Dermis blood vessel endothelial cell (primary cell): ENCODE measurements at regions not wholly inside any gene's neighbourhood (a gene's known extent, or its start where the extent isn't known, plus 50 kb on each side); places are given as distances from the start of the nearest gene placed in this dataset.

ENCODE experiments used
- DNase-seq: peaks from one replicate; pipeline ENCODE4 v3.0.0; 2010

- DNase-seq = no peak
These were observed 130.0 kb upstream of the BMP5 start for GRCh38 chr6:56005426-56005825.

DNA sequence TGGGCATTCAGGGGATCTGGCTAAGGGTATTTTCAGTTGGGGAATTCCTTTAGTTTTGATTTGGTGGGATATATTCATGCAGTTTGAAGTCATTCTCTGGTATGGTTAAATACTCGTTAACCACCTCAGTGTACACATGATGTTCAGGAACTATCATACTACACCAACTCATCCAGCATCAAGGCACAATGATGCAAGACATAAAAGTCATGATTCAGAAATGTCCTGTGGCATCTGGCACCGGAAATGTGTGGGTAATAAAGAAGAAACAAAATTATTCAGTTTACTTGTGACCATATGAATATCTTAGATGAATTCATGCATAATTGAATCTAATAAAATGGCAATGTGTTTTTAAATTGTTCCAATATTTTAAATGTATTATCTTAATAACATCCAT, 129.0 kb upstream of the BMP5 start:
- DNase-seq = no peak

DNA sequence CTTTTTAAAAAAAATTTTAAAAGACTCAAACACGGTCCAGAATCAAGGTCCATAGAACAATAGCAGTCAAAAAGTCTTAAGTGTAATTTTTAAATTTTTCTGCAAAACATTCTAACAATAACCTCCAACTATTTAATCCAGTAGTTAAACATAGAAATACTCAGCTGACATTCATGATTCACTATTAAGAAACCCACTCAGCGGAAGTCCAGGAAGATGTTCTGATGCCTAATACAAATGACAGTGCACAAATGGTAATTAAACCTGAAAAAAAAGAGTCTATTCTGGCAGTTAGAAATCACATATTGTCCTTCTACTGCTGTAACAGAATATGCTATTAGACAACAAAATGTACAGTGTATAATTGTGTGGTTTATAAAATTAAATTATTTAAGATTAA, 128.2 kb upstream of the BMP5 start:
- no peak for DNase-seq

DNA sequence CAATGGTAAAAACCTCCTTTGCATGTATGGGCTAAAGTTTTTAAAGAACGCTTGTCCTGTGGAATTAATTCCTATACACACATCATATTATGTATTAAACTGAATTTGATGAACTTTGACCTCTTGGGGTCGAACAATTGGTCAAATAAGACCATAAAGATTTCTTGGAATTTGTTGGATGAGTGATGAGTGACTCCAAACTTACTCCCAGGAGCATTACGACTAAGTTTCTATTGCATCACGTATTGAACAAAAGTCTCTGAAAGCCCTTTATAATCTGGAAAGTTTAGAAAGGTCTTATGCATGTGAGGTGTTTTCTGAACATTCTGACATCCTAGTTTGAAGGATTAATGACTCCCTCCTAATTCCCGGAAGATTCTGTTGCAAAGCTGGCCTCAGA, 126.9 kb upstream of the BMP5 start:
- DNase-seq = no peak

GRCh38 chr6:55998576-55998975, 123.2 kb upstream of the BMP5 start:
- DNase-seq = no peak

DNA sequence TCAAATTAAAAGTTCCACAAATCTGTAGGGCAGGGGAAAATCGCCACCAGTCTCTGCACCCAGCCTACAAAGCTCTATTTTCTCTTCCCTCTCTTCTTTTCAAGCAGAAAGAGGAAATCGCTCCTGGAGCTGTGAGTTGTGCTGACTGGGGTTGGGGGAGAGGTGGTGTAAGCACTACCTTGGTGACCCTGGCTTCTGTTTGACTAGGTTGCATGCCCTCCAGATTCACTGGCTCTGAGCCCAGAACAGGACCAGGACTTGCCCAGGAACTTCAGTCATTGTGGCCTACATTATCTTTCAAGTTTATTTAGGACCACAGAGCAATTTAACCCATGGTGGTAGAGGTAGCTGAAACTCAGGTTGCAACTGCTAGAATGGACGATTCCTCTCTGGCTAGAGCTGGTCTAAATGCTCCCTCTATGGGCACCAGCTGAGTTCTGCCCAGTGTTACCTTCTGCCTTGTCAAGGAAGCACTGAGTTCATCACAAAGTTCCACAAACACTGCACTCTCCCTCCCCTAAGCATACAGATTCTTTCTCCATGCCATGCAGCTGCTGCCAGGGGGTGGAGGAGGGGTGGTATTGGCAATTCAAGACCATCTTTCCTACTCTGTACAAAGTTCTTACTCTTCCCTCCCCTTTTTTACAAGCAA, 122.0 kb upstream of the BMP5 start:
- DNase-seq = no peak

GRCh38 chr6:55994531-55994930, 119.1 kb upstream of the BMP5 start:
- peak; percentile 18 for DNase-seq

GRCh38 chr6:55993418-55993817, 118.0 kb upstream of the BMP5 start:
- no peak for DNase-seq

GRCh38 chr6:55992546-55992945, 117.2 kb upstream of the BMP5 start:
- DNase-seq = no peak

GRCh38 chr6:55985309-55985708, 109.9 kb upstream of the BMP5 start:
- DNase-seq = no peak

DNA sequence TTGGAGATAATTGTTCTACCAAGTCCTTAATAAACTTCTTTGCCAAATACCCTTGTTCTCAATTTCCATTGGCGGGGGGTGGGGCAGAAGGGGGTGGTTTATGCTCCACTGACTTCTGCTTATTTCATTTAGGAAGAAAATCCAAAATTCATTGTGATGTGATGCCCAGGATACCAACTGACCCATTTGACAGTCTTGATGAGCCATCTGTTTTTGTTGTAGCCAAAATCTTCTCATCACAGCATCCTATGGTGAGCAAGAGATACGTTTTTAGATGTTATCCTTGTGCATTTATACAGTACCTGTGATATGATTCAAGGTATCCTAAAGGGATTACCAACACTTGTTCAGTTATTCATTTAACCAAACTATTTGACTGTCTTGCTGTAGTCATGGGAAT, 108.5 kb upstream of the BMP5 start:
- no peak for DNase-seq

DNA sequence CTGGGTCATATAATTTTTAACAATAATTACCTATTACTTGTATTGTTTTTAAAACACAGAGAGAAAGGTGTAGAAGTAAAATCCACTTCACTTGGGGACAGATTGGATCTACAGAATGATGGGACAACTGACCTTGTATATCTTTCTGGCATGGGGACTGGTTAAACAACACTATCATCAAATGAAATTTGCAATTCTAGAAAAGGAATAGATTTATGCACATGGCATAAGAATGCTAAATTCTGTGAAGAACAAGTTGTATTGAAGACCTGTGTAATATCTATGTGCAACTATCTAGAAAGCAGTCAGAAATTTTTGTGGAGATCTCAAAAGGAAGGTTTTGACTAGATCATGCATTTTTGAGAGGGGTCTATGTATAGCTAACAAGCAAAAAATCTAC, 106.3 kb upstream of the BMP5 start:
- DNase-seq = no peak

- DNase-seq = peak; percentile 73
These were observed 105.3 kb upstream of the BMP5 start for GRCh38 chr6:55980627-55981211.

DNA sequence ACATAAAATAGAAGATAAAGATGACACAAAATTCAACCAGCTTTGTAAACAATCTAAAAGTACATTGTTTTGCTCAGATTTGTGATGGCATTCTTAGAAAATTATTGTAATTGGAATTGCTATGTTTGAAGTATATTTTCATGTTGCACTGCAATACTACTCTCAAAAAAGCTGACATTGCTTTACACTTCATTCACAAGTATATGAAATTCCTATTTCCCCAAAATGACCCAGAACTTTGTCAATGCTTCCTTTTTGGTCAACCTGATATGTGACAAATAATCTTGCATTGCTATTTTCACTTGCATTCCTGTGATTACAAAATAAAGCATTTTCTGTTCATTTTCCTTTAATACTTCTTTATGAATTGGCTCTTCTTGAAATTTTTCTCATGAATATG, 104.1 kb upstream of the BMP5 start:
- DNase-seq = no peak

DNA sequence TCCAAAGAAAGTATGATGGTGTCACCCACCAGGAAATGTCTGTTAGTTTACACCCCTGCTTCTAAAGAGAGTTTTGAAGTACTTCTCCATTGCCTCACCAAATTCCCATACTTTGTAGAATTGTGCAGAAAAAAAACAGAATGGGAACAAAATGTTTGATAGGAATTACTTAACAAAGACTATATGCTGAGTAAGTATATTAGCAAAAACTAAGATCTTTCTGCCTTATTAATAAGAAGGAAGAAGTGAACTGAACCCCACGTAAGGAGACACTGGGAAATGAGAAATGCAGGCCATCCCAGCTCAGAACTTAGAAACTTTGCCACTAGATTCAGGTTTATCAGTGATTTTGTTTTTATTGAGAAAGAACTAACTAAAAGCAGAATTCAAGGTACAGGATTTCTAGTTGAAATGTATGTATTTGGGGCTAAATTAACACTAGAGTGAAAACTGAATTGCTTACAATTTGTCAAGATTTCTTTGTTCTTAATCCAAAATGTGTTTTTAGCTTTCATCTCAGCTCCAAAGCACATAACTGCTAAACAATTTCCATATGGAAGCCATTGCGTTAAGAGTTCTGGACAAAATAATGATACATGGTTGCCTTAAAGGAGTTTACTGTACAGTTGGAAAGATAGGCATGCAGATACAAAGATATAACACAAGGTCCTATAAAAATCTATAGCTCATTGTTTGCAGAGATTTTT, 102.7 kb upstream of the BMP5 start:
- no peak for DNase-seq

- peak; percentile 10 for DNase-seq
These were observed 99.3 kb upstream of the BMP5 start for GRCh38 chr6:55974688-55975087.

- no peak for DNase-seq
These were observed 96.7 kb upstream of the BMP5 start for GRCh38 chr6:55972091-55972490.

- no peak for DNase-seq
These were observed 94.1 kb upstream of the BMP5 start for GRCh38 chr6:55969526-55969925.

DNA sequence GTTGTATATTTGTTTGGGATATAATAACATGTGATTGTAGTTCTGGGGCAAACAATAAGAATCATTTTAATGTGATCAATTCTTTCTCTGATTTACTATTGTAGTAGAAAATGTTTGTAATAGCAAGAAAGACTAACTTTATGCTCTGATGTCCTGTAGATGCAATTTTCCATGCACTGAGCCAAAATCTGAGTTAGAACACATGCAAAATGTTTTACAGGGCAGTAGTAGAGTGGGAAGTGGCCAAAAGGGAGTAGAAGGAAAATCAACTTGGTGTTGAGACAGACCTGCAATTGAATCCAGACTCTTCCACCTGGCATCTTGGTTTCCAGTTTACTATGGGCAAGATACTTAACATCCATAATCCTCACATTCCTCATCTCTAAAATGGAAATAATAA, 93.5 kb upstream of the BMP5 start:
- no peak for DNase-seq

GRCh38 chr6:55964136-55964535, 88.7 kb upstream of the BMP5 start:
- no peak for DNase-seq

DNA sequence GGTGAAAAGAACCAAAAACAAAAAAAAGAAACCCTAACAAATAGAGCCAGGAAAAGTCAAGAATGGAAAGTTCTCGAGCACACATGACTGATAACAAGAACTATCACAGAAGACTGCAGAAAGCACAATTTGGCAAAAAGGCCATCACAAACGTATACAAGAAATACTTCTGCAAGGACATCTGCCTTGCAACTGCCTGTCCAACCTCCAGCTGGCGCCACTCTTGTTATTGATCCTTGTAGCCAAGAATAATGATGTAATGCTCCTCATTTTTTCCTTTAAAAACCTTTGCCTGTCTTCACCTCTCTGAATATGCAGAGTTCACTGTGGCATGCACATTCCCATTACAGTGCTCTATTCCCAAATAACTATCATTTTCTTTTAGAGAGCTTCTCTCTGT, 87.9 kb upstream of the BMP5 start:
- DNase-seq = peak; percentile 18

DNA sequence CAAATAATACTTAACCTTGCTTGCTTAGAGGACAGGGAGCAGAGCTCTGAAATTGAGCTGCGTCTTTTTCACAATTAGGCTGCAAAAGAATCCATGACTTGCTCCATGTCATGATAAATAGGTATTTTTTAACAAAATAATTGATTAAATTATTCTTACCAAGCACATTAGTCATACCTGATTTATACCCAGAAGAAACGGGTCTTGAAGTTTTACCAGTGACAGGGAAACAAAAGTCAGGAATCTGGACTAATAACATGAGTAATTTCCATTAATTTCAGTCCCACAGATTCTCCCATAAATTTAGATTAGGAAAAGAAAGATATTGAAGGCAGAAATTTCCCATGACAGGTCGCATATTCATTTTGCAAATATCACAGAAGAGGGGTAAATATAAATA, 85.0 kb upstream of the BMP5 start:
- no peak for DNase-seq

- DNase-seq = no peak
These were observed 83.4 kb upstream of the BMP5 start for GRCh38 chr6:55958790-55959189.

GRCh38 chr6:55957961-55958422, 82.6 kb upstream of the BMP5 start:
- no peak for DNase-seq
